ENCODE measurements at regions not wholly inside any gene's neighbourhood (a gene's known extent, or its start where the extent isn't known, plus 50 kb on each side); places are given as distances from the start of the nearest gene placed in this dataset.

GRCh38 chr11:134728186-134728585 lies 316.1 kb upstream of the B3GAT1 start:
- no peak for TF ChIP-seq CTCF (IDR thresholded peaks at IDR 0.05; ENCODE audit: insufficient read depth, low read depth, low read length)
- TF ChIP-seq EZH2 (IDR thresholded peaks at IDR 0.05; ENCODE audit: insufficient read depth, low read length): no peak
- Histone ChIP-seq H3K9me3 (ENCODE audit: insufficient read depth, low read depth, low read length) (no peaks in the 10 kb centered on the region), H2AFZ (ENCODE audit: low read depth, low read length) (no peak overlapping the region), H3K36me3 (ENCODE audit: insufficient read depth, low read length) (no peaks in the 10 kb centered on the region), H3K79me2 (ENCODE audit: insufficient read depth, low read length) (no peaks in the 10 kb centered on the region), H3K4me2 (ENCODE audit: low read length) (no peak overlapping the region), H3K27me3 (ENCODE audit: insufficient read depth, low read length) (no peaks in the 10 kb centered on the region), H3K9ac (ENCODE audit: low read length) (no peak overlapping the region), H3K27ac (ENCODE audit: low read depth, low read length) (no peak overlapping the region), H4K20me1 (ENCODE audit: insufficient read depth, low read length) (no peaks in the 10 kb centered on the region), H3K4me1 (ENCODE audit: insufficient read depth, low read length) (no peaks in the 10 kb centered on the region), H3K4me3 (ENCODE audit: insufficient read depth, low read depth, low read length) (no peak overlapping the region)
- Mint-ChIP-seq H3K9me3 (ENCODE audit: unreplicated experiment) (no peaks in the 10 kb centered on the region), H3K27me3 (ENCODE audit: low read depth, unreplicated experiment) (peaks cover 38% of the 10 kb centered on the region), H3K36me3 (ENCODE audit: low read depth, unreplicated experiment) (no peaks in the 10 kb centered on the region), H3K27ac (ENCODE audit: unreplicated experiment) (no peak overlapping the region), H3K4me1 (ENCODE audit: low read depth, unreplicated experiment) (peaks cover 8% of the 10 kb centered on the region), H3K4me3 (ENCODE audit: unreplicated experiment) (no peak overlapping the region)
- DNase-seq (ENCODE audit: low read depth) (no peak), FAIRE-seq (no peak)

DNA sequence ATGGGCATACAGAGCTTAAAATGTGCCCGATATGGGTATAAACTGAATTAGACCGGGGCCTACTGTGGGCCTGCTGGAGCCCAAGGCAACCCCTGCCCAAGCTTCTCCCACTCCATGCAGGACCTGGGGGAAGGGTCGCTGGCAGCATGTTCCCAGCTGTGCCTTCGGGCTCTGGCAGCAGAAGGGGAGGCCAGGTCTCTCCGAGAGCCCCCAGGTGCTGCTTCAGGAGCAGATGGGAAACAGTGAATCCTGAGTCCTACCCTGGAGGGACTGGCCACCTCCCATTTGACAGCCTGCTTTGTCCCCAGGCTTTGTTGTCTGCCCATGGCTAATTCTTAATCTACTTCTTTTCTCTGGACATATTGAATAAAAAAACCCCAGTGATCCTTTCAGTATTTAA lies 315.6 kb upstream of the B3GAT1 start:
- H3K9me3 Mint-ChIP-seq (ENCODE audit: unreplicated experiment): no peaks in the 10 kb centered on the region
- H2AFZ ChIP-seq (ENCODE audit: low read depth, low read length): no peak overlapping the region
- no peaks in the 10 kb centered on the region for H3K79me2 ChIP-seq (ENCODE audit: insufficient read depth, low read length)
- no peak for TF ChIP-seq CTCF (IDR thresholded peaks at IDR 0.05; ENCODE audit: insufficient read depth, low read depth, low read length)
- no peak for TF ChIP-seq EZH2 (IDR thresholded peaks at IDR 0.05; ENCODE audit: insufficient read depth, low read length)
- no peak overlapping the region for H3K9ac ChIP-seq (ENCODE audit: low read length)
- no peak overlapping the region for H3K27ac Mint-ChIP-seq (ENCODE audit: unreplicated experiment)
- no peak for FAIRE-seq
- no peak overlapping the region for H3K27ac ChIP-seq (ENCODE audit: low read depth, low read length)
- H3K9me3 ChIP-seq (ENCODE audit: insufficient read depth, low read depth, low read length): no peaks in the 10 kb centered on the region
- DNase-seq (ENCODE audit: low read depth): no peak
- H4K20me1 ChIP-seq (ENCODE audit: insufficient read depth, low read length): no peaks in the 10 kb centered on the region
- H3K36me3 ChIP-seq (ENCODE audit: insufficient read depth, low read length): no peaks in the 10 kb centered on the region
- no peak overlapping the region for H3K4me2 ChIP-seq (ENCODE audit: low read length)
- H3K4me1 ChIP-seq (ENCODE audit: insufficient read depth, low read length): no peaks in the 10 kb centered on the region
- H3K4me3 ChIP-seq (ENCODE audit: insufficient read depth, low read depth, low read length): no peak overlapping the region
- H3K36me3 Mint-ChIP-seq (ENCODE audit: low read depth, unreplicated experiment): no peaks in the 10 kb centered on the region
- H3K27me3 ChIP-seq (ENCODE audit: insufficient read depth, low read length): no peaks in the 10 kb centered on the region
- H3K4me1 Mint-ChIP-seq (ENCODE audit: low read depth, unreplicated experiment): peaks cover 8% of the 10 kb centered on the region
- H3K4me3 Mint-ChIP-seq (ENCODE audit: unreplicated experiment): no peak overlapping the region
- H3K27me3 Mint-ChIP-seq (ENCODE audit: low read depth, unreplicated experiment): peaks cover 44% of the 10 kb centered on the region

DNA sequence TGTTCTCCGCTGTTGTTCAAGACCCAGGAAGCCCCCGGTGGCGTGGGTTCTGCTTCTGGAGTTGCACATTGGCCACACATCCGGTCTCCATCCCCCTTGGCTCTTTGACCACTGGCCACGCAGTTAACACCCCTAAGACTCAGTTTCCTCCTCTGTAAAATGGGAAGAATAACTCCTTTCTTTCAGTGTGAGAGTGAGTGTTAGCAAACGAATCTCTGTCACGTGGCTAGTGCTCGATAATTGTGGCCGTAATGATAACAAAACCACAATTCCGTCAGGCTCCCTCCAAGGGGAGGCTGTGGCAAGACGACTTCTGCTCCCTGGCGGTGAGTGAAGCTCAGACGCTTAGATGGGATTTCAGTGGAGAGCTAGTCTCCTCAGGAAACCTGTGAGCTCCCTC lies 315.2 kb upstream of the B3GAT1 start:
- FAIRE-seq (no peak), DNase-seq (ENCODE audit: low read depth) (no peak)
- H3K9ac ChIP-seq (ENCODE audit: low read length): no peak overlapping the region
- H3K4me3 Mint-ChIP-seq (ENCODE audit: unreplicated experiment): no peak overlapping the region
- peaks cover 8% of the 10 kb centered on the region for H3K4me1 Mint-ChIP-seq (ENCODE audit: low read depth, unreplicated experiment)
- H3K4me2 ChIP-seq (ENCODE audit: low read length): no peak overlapping the region
- peaks cover 44% of the 10 kb centered on the region for H3K27me3 Mint-ChIP-seq (ENCODE audit: low read depth, unreplicated experiment)
- TF ChIP-seq CTCF (IDR thresholded peaks at IDR 0.05; ENCODE audit: insufficient read depth, low read depth, low read length): no peak
- no peak for TF ChIP-seq EZH2 (IDR thresholded peaks at IDR 0.05; ENCODE audit: insufficient read depth, low read length)
- H3K36me3 Mint-ChIP-seq (ENCODE audit: low read depth, unreplicated experiment): no peaks in the 10 kb centered on the region
- no peak overlapping the region for H3K4me3 ChIP-seq (ENCODE audit: insufficient read depth, low read depth, low read length)
- H3K9me3 Mint-ChIP-seq (ENCODE audit: unreplicated experiment): no peaks in the 10 kb centered on the region
- no peaks in the 10 kb centered on the region for H3K79me2 ChIP-seq (ENCODE audit: insufficient read depth, low read length)
- no peaks in the 10 kb centered on the region for H3K4me1 ChIP-seq (ENCODE audit: insufficient read depth, low read length)
- no peaks in the 10 kb centered on the region for H3K9me3 ChIP-seq (ENCODE audit: insufficient read depth, low read depth, low read length)
- no peaks in the 10 kb centered on the region for H3K27me3 ChIP-seq (ENCODE audit: insufficient read depth, low read length)
- H4K20me1 ChIP-seq (ENCODE audit: insufficient read depth, low read length): no peaks in the 10 kb centered on the region
- H3K36me3 ChIP-seq (ENCODE audit: insufficient read depth, low read length): no peaks in the 10 kb centered on the region
- no peak overlapping the region for H3K27ac ChIP-seq (ENCODE audit: low read depth, low read length)
- no peak overlapping the region for H3K27ac Mint-ChIP-seq (ENCODE audit: unreplicated experiment)
- no peak overlapping the region for H2AFZ ChIP-seq (ENCODE audit: low read depth, low read length)

Data from astrocyte (in vitro differentiated cells and primary cell).